ENCODE measurements at regions not wholly inside any gene's neighbourhood (a gene's known extent, or its start where the extent isn't known, plus 50 kb on each side); places are given as distances from the start of the nearest gene placed in this dataset.

- H2AFZ ChIP-seq (ENCODE audit: low read depth) = no peak overlapping the region
- no peak for DNase-seq
- H3F3A ChIP-seq (replicated peaks; ENCODE audit: insufficient read depth) = no peaks in the 10 kb centered on the region
- TF ChIP-seq EZH2phosphoT487 (IDR thresholded peaks at IDR 0.05; ENCODE audit: borderline replicate concordance, low read depth) (no peak), MEF2A (IDR thresholded peaks at IDR 0.05; ENCODE audit: borderline replicate concordance, low read depth) (no peak), RFX5 (IDR thresholded peaks at IDR 0.05; ENCODE audit: low read length) (no peak), SMC3 (IDR thresholded peaks at IDR 0.05; ENCODE audit: low read depth, low read length) (no peak), RCOR1 (IDR thresholded peaks at IDR 0.05; ENCODE audit: low read length) (no peak), PBX3 (IDR thresholded peaks at IDR 0.05) (no peak), RXRA (IDR thresholded peaks at IDR 0.05; ENCODE audit: borderline replicate concordance, low read depth) (no peak), ZBTB33 (IDR thresholded peaks at IDR 0.05; ENCODE audit: borderline replicate concordance, low read depth) (no peak), EP300 (IDR thresholded peaks at IDR 0.05; ENCODE audit: borderline replicate concordance in 1 of 2, low read depth in 1 of 2, low read length in 1 of 2) (no peak), JUND (IDR thresholded peaks at IDR 0.05) (no peak), POLR2AphosphoS5 (IDR thresholded peaks at IDR 0.05; ENCODE audit: low read depth, low read length) (no peak), TAF1 (IDR thresholded peaks at IDR 0.05; ENCODE audit: borderline replicate concordance, low read depth, low read length) (no peak), TCF12 (IDR thresholded peaks at IDR 0.05) (no peak), MXI1 (IDR thresholded peaks at IDR 0.05; ENCODE audit: low read depth, low read length) (no peak), USF2 (IDR thresholded peaks at IDR 0.05; ENCODE audit: borderline replicate concordance, low read depth, low read length) (no peak), GABPA (IDR thresholded peaks at IDR 0.05; ENCODE audit: low read depth) (no peak)
- H3K36me3 ChIP-seq (replicated peaks in 1 of 2; ENCODE audit: control insufficient read depth in 1 of 2, insufficient read depth in 2 of 2, low read length in 1 of 2) = no peaks in the 10 kb centered on the region
- H3K79me2 ChIP-seq (ENCODE audit: insufficient read depth) = no peaks in the 10 kb centered on the region
- H3K27me3 ChIP-seq (ENCODE audit: insufficient read depth) = no peaks in the 10 kb centered on the region
- no peak overlapping the region for H3K27ac ChIP-seq (ENCODE audit: low read depth in 2 of 2, low read length in 1 of 2)
- 74% methylated on average over 2 of the region's 2 CpGs for WGBS (ENCODE audit: low lambda C conversion rate)
- no peaks in the 10 kb centered on the region for H4K20me1 ChIP-seq (ENCODE audit: insufficient read depth)
- ChIA-PET CTCF (interaction anchor here (0.7 kb wide), 1 partner anchor 10 kb away, joined by 4 read pairs; no protein-coding TSS in a partner anchor), POLR2A (no interaction called here)
- H3K9ac ChIP-seq = no peak overlapping the region
- H3K4me2 ChIP-seq = no peak overlapping the region
- no peaks in the 10 kb centered on the region for H3K9me3 ChIP-seq
- no peak overlapping the region for H3K4me3 ChIP-seq (ENCODE audit: low read depth in 2 of 2, low read length in 1 of 2)
- no peaks in the 10 kb centered on the region for H3K9me2 ChIP-seq
- H3K4me1 ChIP-seq (ENCODE audit: control insufficient read depth in 1 of 2, insufficient read depth in 2 of 2, low read depth in 1 of 2, low read length in 1 of 2) = no peaks in the 10 kb centered on the region
Observed at GRCh38 chr4:92186239-92186638, 117.5 kb upstream of the GRID2 start.

GRCh38 chr4:92189146-92189545 lies 114.6 kb upstream of the GRID2 start:
- Histone ChIP-seq H3F3A (replicated peaks; ENCODE audit: insufficient read depth) (no peaks in the 10 kb centered on the region), H3K9me3 (no peaks in the 10 kb centered on the region), H3K4me2 (no peak overlapping the region), H3K9me2 (no peaks in the 10 kb centered on the region), H2AFZ (ENCODE audit: low read depth) (no peak overlapping the region), H3K4me3 (ENCODE audit: low read depth in 2 of 2, low read length in 1 of 2) (no peak overlapping the region), H3K9ac (no peak overlapping the region), H3K79me2 (ENCODE audit: insufficient read depth) (no peaks in the 10 kb centered on the region), H3K4me1 (ENCODE audit: control insufficient read depth in 1 of 2, insufficient read depth in 2 of 2, low read depth in 1 of 2, low read length in 1 of 2) (no peaks in the 10 kb centered on the region), H3K27me3 (ENCODE audit: insufficient read depth) (no peaks in the 10 kb centered on the region), H3K36me3 (replicated peaks in 1 of 2; ENCODE audit: control insufficient read depth in 1 of 2, insufficient read depth in 2 of 2, low read length in 1 of 2) (no peaks in the 10 kb centered on the region), H3K27ac (ENCODE audit: low read depth in 2 of 2, low read length in 1 of 2) (no peak overlapping the region), H4K20me1 (ENCODE audit: insufficient read depth) (no peaks in the 10 kb centered on the region)
- POLR2A ChIA-PET = no interaction called here
- DNase-seq = no peak
- CTCF ChIA-PET = no interaction called here
- no peak for TF ChIP-seq POLR2AphosphoS5 (IDR thresholded peaks at IDR 0.05; ENCODE audit: low read depth, low read length)
- TF ChIP-seq ZBTB33 (IDR thresholded peaks at IDR 0.05; ENCODE audit: borderline replicate concordance, low read depth) = no peak
- TF ChIP-seq CHD2 (IDR thresholded peaks at IDR 0.05; ENCODE audit: low read length, partially characterized antibody) = no peak
- TF ChIP-seq EZH2phosphoT487 (IDR thresholded peaks at IDR 0.05; ENCODE audit: borderline replicate concordance, low read depth) = no peak
- no peak for TF ChIP-seq RFX5 (IDR thresholded peaks at IDR 0.05; ENCODE audit: low read length)
- no peak for TF ChIP-seq NRF1 (IDR thresholded peaks at IDR 0.05; ENCODE audit: low read depth, low read length)
- TF ChIP-seq USF2 (IDR thresholded peaks at IDR 0.05; ENCODE audit: borderline replicate concordance, low read depth, low read length) = no peak

All from SK-N-SH (cell line).